GM12865 (cell line): ENCODE measurements at regions not wholly inside any gene's neighbourhood (a gene's known extent, or its start where the extent isn't known, plus 50 kb on each side); places are given as distances from the start of the nearest gene placed in this dataset.

Experiments
- DNase-seq: peaks from one replicate; pipeline ENCODE4 v3.0.0; 2010; ENCODE audit warnings: low read depth
- H3K4me3 ChIP-seq: 2 replicates; pipeline ENCODE4 v1.5.1; 2011; ENCODE audit warnings: mild to moderate bottlenecking, low read depth, low read length, control low read depth
- CTCF ChIP-seq: IDR thresholded peaks from 2 replicates; pipeline ENCODE4 v1.5.1; 2011; ENCODE audit warnings: low read length, control low read depth, low read depth, inconsistent platforms; ENCODE audit not compliant: insufficient read depth; ENCODE audit errors: missing control alignments

DNA sequence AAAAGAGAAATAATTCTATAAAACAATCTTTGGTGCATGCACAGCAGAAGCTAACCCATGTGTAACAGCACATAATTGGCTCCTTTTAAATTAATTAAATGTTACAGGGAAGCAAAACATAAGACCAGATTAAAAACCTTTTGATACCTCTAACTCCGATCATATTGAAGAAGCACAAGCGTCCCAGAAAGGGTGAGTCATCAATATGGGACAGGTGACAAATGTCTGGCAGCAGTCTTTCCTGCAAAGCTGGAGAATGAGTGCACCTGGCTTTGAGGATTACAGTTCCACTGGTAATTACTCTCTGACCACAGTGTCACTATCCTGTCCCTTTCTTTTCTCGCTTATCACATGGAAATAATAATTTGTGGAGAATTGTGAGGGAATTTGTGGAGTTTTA, 94.6 kb downstream of the FAM9B start:
- no peak for TF ChIP-seq CTCF
- no peak overlapping the region for H3K4me3 ChIP-seq
- no peak for DNase-seq

GRCh38 chrX:8927701-8928100, 106.2 kb downstream of the FAM9B start:
- DNase-seq: no peak
- no peak overlapping the region for H3K4me3 ChIP-seq
- no peak for TF ChIP-seq CTCF

DNA sequence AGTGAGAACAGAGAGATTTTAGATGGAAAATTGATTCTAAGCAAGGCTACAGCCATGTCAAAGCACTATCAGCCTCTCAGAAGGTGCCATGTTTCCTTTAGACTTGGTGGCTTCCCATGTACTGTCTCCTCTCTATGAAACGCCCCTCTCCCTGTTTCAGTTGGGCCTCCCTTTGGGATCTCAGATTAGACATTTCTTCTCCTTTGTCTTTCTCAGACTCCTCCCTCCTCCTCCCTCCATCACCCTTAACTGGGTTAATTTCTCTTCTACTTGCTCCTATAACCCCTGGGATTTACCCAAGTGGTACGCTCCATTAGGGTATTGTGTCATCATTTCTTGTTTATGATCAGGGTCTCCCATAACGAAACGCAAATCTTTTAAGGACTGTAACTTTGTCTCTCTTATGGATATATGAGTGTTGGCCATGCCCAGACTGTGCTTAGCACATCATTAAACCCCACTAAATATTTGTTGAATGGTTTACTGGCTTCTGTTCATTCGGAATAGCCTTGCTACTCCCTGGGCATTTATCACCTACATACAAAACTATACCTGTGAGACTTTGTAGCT, 106.8 kb downstream of the FAM9B start:
- no peak for DNase-seq
- no peak for TF ChIP-seq CTCF

GRCh38 chrX:8921615-8922014, 112.3 kb downstream of the FAM9B start:
- no peak for TF ChIP-seq CTCF
- H3K4me3 ChIP-seq: no peak overlapping the region
- DNase-seq: no peak

More for the DNA sequence above, 106.8 kb downstream of the FAM9B start:
- no peak overlapping the region for H3K4me3 ChIP-seq

GRCh38 chrX:8919801-8920200, 114.1 kb downstream of the FAM9B start:
- no peak for TF ChIP-seq CTCF
- no peak for DNase-seq
- no peak overlapping the region for H3K4me3 ChIP-seq

DNA sequence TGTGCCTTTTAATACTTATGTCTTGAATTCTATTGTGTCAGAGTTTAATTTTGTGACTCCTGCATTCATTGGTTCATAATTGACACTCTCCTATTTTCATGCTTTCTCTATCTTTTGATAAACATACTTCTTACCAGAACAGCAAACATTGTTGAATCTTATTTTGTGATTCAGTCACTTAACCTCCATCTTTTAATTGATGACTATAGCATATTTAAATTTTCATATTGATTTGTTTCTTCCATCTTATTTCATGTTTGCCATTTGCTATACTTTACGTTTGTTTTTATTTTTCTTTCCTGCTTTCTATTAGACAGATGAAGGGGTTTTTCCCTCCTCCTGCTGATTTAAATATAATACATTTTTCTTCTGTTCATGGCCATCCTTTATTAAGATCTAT, 115.5 kb upstream of the FAM9A start:
- no peak overlapping the region for H3K4me3 ChIP-seq
- no peak for DNase-seq
- TF ChIP-seq CTCF: no peak

- H3K4me3 ChIP-seq: no peak overlapping the region
- DNase-seq: no peak
- no peak for TF ChIP-seq CTCF
These were observed 113.5 kb upstream of the FAM9A start for GRCh38 chrX:8914681-8915080.
